ENCODE measurements at regions not wholly inside any gene's neighbourhood (a gene's known extent, or its start where the extent isn't known, plus 50 kb on each side); places are given as distances from the start of the nearest gene placed in this dataset.
A peak's percentile ranks its signal among the peaks of the same experiment; 100 is the strongest.

GRCh38 chr12:30197392-30198057, 413.8 kb upstream of the TMTC1 start:
- Histone ChIP-seq H3K36me3 (ENCODE audit: control insufficient read depth, insufficient read depth, low read length) (no peaks in the 10 kb centered on the region), H3K9me3 (ENCODE audit: control insufficient read depth, insufficient read depth, low read length) (no peaks in the 10 kb centered on the region), H3K4me3 (ENCODE audit: low read depth, low read length) (no peak overlapping the region), H3K4me1 (ENCODE audit: control insufficient read depth, insufficient read depth, low read length) (peaks cover 9% of the 10 kb centered on the region), H3K9ac (ENCODE audit: low read depth, low read length) (no peak overlapping the region), H3K27me3 (ENCODE audit: control insufficient read depth, insufficient read depth, low read length) (peaks cover 28% of the 10 kb centered on the region)

- H3K4me1 ChIP-seq (ENCODE audit: control insufficient read depth, insufficient read depth, low read length): no peaks in the 10 kb centered on the region
- H3K36me3 ChIP-seq (ENCODE audit: control insufficient read depth, insufficient read depth, low read length): no peaks in the 10 kb centered on the region
- H3K4me3 ChIP-seq (ENCODE audit: low read depth, low read length): no peak overlapping the region
- H3K9me3 ChIP-seq (ENCODE audit: control insufficient read depth, insufficient read depth, low read length): no peaks in the 10 kb centered on the region
- no peaks in the 10 kb centered on the region for H3K27me3 ChIP-seq (ENCODE audit: control insufficient read depth, insufficient read depth, low read length)
- no peak overlapping the region for H3K9ac ChIP-seq (ENCODE audit: low read depth, low read length)
Measured at GRCh38 chr12:30191696-30192455, 408.1 kb upstream of the TMTC1 start.

- no peaks in the 10 kb centered on the region for H3K4me1 ChIP-seq (ENCODE audit: control insufficient read depth, insufficient read depth, low read length)
- H3K9me3 ChIP-seq (ENCODE audit: control insufficient read depth, insufficient read depth, low read length): no peaks in the 10 kb centered on the region
- H3K27me3 ChIP-seq (ENCODE audit: control insufficient read depth, insufficient read depth, low read length): no peaks in the 10 kb centered on the region
- no peaks in the 10 kb centered on the region for H3K36me3 ChIP-seq (ENCODE audit: control insufficient read depth, insufficient read depth, low read length)
- H3K9ac ChIP-seq (ENCODE audit: low read depth, low read length): no peak overlapping the region
- no peak overlapping the region for H3K4me3 ChIP-seq (ENCODE audit: low read depth, low read length)
Measured at GRCh38 chr12:30188602-30189326, 405.0 kb upstream of the TMTC1 start.

- no peak overlapping the region for H3K4me3 ChIP-seq (ENCODE audit: low read depth, low read length)
- no peak overlapping the region for H3K9ac ChIP-seq (ENCODE audit: low read depth, low read length)
- H3K36me3 ChIP-seq (ENCODE audit: control insufficient read depth, insufficient read depth, low read length): no peaks in the 10 kb centered on the region
- no peaks in the 10 kb centered on the region for H3K27me3 ChIP-seq (ENCODE audit: control insufficient read depth, insufficient read depth, low read length)
- no peaks in the 10 kb centered on the region for H3K4me1 ChIP-seq (ENCODE audit: control insufficient read depth, insufficient read depth, low read length)
- H3K9me3 ChIP-seq (ENCODE audit: control insufficient read depth, insufficient read depth, low read length): no peaks in the 10 kb centered on the region
Measured at GRCh38 chr12:30187426-30187825, 403.7 kb upstream of the TMTC1 start.

- Histone ChIP-seq H3K36me3 (ENCODE audit: control insufficient read depth, insufficient read depth, low read length) (no peaks in the 10 kb centered on the region), H3K4me3 (ENCODE audit: low read depth, low read length) (no peak overlapping the region), H3K4me1 (ENCODE audit: control insufficient read depth, insufficient read depth, low read length) (no peaks in the 10 kb centered on the region), H3K9ac (ENCODE audit: low read depth, low read length) (no peak overlapping the region), H3K27me3 (ENCODE audit: control insufficient read depth, insufficient read depth, low read length) (no peaks in the 10 kb centered on the region), H3K9me3 (ENCODE audit: control insufficient read depth, insufficient read depth, low read length) (no peaks in the 10 kb centered on the region)
Measured at GRCh38 chr12:30181334-30181733, 397.6 kb upstream of the TMTC1 start.

- no peaks in the 10 kb centered on the region for H3K4me1 ChIP-seq (ENCODE audit: control insufficient read depth, insufficient read depth, low read length)
- no peaks in the 10 kb centered on the region for H3K36me3 ChIP-seq (ENCODE audit: control insufficient read depth, insufficient read depth, low read length)
- H3K4me3 ChIP-seq (ENCODE audit: low read depth, low read length): no peak overlapping the region
- no peaks in the 10 kb centered on the region for H3K9me3 ChIP-seq (ENCODE audit: control insufficient read depth, insufficient read depth, low read length)
- H3K27me3 ChIP-seq (ENCODE audit: control insufficient read depth, insufficient read depth, low read length): no peaks in the 10 kb centered on the region
- no peak overlapping the region for H3K9ac ChIP-seq (ENCODE audit: low read depth, low read length)
Measured at GRCh38 chr12:30180602-30181001, 396.9 kb upstream of the TMTC1 start.

- Histone ChIP-seq H3K9me3 (ENCODE audit: control insufficient read depth, insufficient read depth, low read length) (no peaks in the 10 kb centered on the region), H3K9ac (ENCODE audit: low read depth, low read length) (no peak overlapping the region), H3K4me1 (ENCODE audit: control insufficient read depth, insufficient read depth, low read length) (no peaks in the 10 kb centered on the region), H3K36me3 (ENCODE audit: control insufficient read depth, insufficient read depth, low read length) (no peaks in the 10 kb centered on the region), H3K4me3 (ENCODE audit: low read depth, low read length) (no peak overlapping the region), H3K27me3 (ENCODE audit: control insufficient read depth, insufficient read depth, low read length) (no peaks in the 10 kb centered on the region)
Measured at GRCh38 chr12:30178916-30179315, 395.2 kb upstream of the TMTC1 start.

GRCh38 chr12:30169839-30170591, 386.3 kb upstream of the TMTC1 start:
- Histone ChIP-seq H3K9ac (ENCODE audit: low read depth, low read length) (peak overlapping the region; percentile 24), H3K36me3 (ENCODE audit: control insufficient read depth, insufficient read depth, low read length) (peaks cover 3% of the 10 kb centered on the region), H3K4me3 (ENCODE audit: low read depth, low read length) (peak overlapping the region; percentile 65), H3K4me1 (ENCODE audit: control insufficient read depth, insufficient read depth, low read length) (no peaks in the 10 kb centered on the region), H3K27me3 (ENCODE audit: control insufficient read depth, insufficient read depth, low read length) (peaks cover 37% of the 10 kb centered on the region), H3K9me3 (ENCODE audit: control insufficient read depth, insufficient read depth, low read length) (no peaks in the 10 kb centered on the region)

GRCh38 chr12:30166006-30166795, 382.5 kb upstream of the TMTC1 start:
- no peak overlapping the region for H3K9ac ChIP-seq (ENCODE audit: low read depth, low read length)
- peaks cover 25% of the 10 kb centered on the region for H3K27me3 ChIP-seq (ENCODE audit: control insufficient read depth, insufficient read depth, low read length)
- H3K36me3 ChIP-seq (ENCODE audit: control insufficient read depth, insufficient read depth, low read length): peaks cover 3% of the 10 kb centered on the region

GRCh38 chr12:30164382-30165318, 380.9 kb upstream of the TMTC1 start:
- Histone ChIP-seq H3K9me3 (ENCODE audit: control insufficient read depth, insufficient read depth, low read length) (no peaks in the 10 kb centered on the region), H3K4me1 (ENCODE audit: control insufficient read depth, insufficient read depth, low read length) (no peaks in the 10 kb centered on the region), H3K4me3 (ENCODE audit: low read depth, low read length) (no peak overlapping the region), H3K27me3 (ENCODE audit: control insufficient read depth, insufficient read depth, low read length) (peaks cover 12% of the 10 kb centered on the region), H3K36me3 (ENCODE audit: control insufficient read depth, insufficient read depth, low read length) (no peaks in the 10 kb centered on the region), H3K9ac (ENCODE audit: low read depth, low read length) (no peak overlapping the region)

More at GRCh38 chr12:30166006-30166795, 382.5 kb upstream of the TMTC1 start:
- Histone ChIP-seq H3K4me3 (ENCODE audit: low read depth, low read length) (no peak overlapping the region), H3K4me1 (ENCODE audit: control insufficient read depth, insufficient read depth, low read length) (no peaks in the 10 kb centered on the region), H3K9me3 (ENCODE audit: control insufficient read depth, insufficient read depth, low read length) (no peaks in the 10 kb centered on the region)

All from iPS-15b (cell line).